ENCODE measurements at regions not wholly inside any gene's neighbourhood (a gene's known extent, or its start where the extent isn't known, plus 50 kb on each side); places are given as distances from the start of the nearest gene placed in this dataset.
"Not testable (repeated sequence)": the region's sequence is repeated elsewhere in the genome, so short reads cannot be mapped to it uniquely, and the experiment has no call there.

GRCh38 chr1:238690415-238690814 lies 696.0 kb upstream of the CHRM3 start:
- Mint-ChIP-seq H3K4me1 (ENCODE audit: low read depth) (no peaks in the 10 kb centered on the region), H3K27ac (ENCODE audit: unreplicated experiment) (no peak overlapping the region), H3K27me3 (ENCODE audit: low read depth) (no peaks in the 10 kb centered on the region), H3K36me3 (ENCODE audit: low read depth) (no peaks in the 10 kb centered on the region), H3K4me3 (ENCODE audit: unreplicated experiment) (no peak overlapping the region), H3K9me3 (ENCODE audit: low read depth) (peaks cover 7% of the 10 kb centered on the region)
- DNase-seq (ENCODE audit: low spot score), result no peak
- TF ChIP-seq CTCF (IDR thresholded peaks at IDR 0.05), result peak; percentile 63

- DNase-seq (ENCODE audit: low spot score), result peak; percentile 67
- not testable (repeated sequence) for H3K4me3 Mint-ChIP-seq (ENCODE audit: unreplicated experiment); H3K27me3 Mint-ChIP-seq (ENCODE audit: low read depth); H3K36me3 Mint-ChIP-seq (ENCODE audit: low read depth); H3K27ac Mint-ChIP-seq (ENCODE audit: unreplicated experiment)
- peaks cover 17% of the 10 kb centered on the region for H3K9me3 Mint-ChIP-seq (ENCODE audit: low read depth)
- H3K4me1 Mint-ChIP-seq (ENCODE audit: low read depth), result peaks cover 11% of the 10 kb centered on the region
These were observed 701.8 kb upstream of the CHRM3 start for GRCh38 chr1:238684576-238684975.

DNA sequence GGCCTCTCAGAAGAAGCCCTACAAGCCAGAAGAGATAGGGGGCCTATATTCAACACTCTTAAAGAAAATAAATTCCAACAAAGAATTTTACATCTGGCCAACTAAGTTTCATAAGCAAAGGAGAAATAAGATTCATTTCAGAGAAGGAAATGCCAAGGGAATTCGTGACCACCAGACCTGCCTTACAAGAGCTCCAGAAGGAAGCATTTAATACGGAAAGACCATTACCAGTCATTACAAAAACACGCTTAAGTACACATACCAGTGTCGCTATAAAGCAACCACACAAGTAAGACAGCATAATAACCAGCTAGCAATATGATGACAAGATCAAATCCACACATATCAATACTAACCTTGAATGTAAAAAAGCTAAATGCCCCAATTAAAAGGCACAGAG lies 704.9 kb upstream of the CHRM3 start:
- DNase-seq (ENCODE audit: low spot score), result no peak
- no peak for TF ChIP-seq CTCF (IDR thresholded peaks at IDR 0.05)

GRCh38 chr1:238681021-238681420 lies 705.3 kb upstream of the CHRM3 start:
- TF ChIP-seq CTCF (IDR thresholded peaks at IDR 0.05), result no peak
- no peaks in the 10 kb centered on the region for H3K27me3 Mint-ChIP-seq (ENCODE audit: low read depth)
- H3K4me1 Mint-ChIP-seq (ENCODE audit: low read depth), result peaks cover 12% of the 10 kb centered on the region
- H3K4me3 Mint-ChIP-seq (ENCODE audit: unreplicated experiment), result no peak overlapping the region
- H3K36me3 Mint-ChIP-seq (ENCODE audit: low read depth), result no peaks in the 10 kb centered on the region
- H3K9me3 Mint-ChIP-seq (ENCODE audit: low read depth), result peaks cover 14% of the 10 kb centered on the region
- H3K27ac Mint-ChIP-seq (ENCODE audit: unreplicated experiment), result peak overlapping the region; percentile 72
- DNase-seq (ENCODE audit: low spot score), result no peak

More for the DNA sequence above, 704.9 kb upstream of the CHRM3 start:
- peaks cover 11% of the 10 kb centered on the region for H3K4me1 Mint-ChIP-seq (ENCODE audit: low read depth)
- H3K27me3 Mint-ChIP-seq (ENCODE audit: low read depth), result no peaks in the 10 kb centered on the region
- H3K27ac Mint-ChIP-seq (ENCODE audit: unreplicated experiment), result peak overlapping the region; percentile 72
- no peak overlapping the region for H3K4me3 Mint-ChIP-seq (ENCODE audit: unreplicated experiment)
- no peaks in the 10 kb centered on the region for H3K36me3 Mint-ChIP-seq (ENCODE audit: low read depth)
- H3K9me3 Mint-ChIP-seq (ENCODE audit: low read depth), result peaks cover 14% of the 10 kb centered on the region

DNA sequence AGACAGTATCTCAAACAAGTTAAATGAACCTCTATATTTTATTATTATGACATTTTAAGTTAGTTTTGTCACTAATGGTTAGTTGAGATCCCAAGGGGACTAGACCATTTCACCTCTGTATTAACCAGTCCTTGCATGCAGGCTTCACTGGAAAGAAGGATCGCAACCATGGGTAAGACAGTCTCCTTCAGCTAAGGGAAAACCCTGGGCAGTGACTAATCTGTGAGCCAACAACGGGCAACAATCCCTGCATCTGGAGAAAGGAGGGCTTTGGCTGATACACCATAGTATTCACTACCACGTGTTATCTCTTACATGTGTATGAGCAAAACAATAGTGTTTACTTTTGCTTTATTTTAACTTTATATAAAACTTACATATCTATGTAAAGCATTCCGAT lies 708.8 kb upstream of the CHRM3 start:
- no peak for TF ChIP-seq CTCF (IDR thresholded peaks at IDR 0.05)
- Mint-ChIP-seq H3K4me1 (ENCODE audit: low read depth) (peaks cover 25% of the 10 kb centered on the region), H3K36me3 (ENCODE audit: low read depth) (no peaks in the 10 kb centered on the region), H3K9me3 (ENCODE audit: low read depth) (peaks cover 14% of the 10 kb centered on the region), H3K27ac (ENCODE audit: unreplicated experiment) (no peak overlapping the region), H3K4me3 (ENCODE audit: unreplicated experiment) (no peak overlapping the region), H3K27me3 (ENCODE audit: low read depth) (no peaks in the 10 kb centered on the region)
- no peak for DNase-seq (ENCODE audit: low spot score)

DNA sequence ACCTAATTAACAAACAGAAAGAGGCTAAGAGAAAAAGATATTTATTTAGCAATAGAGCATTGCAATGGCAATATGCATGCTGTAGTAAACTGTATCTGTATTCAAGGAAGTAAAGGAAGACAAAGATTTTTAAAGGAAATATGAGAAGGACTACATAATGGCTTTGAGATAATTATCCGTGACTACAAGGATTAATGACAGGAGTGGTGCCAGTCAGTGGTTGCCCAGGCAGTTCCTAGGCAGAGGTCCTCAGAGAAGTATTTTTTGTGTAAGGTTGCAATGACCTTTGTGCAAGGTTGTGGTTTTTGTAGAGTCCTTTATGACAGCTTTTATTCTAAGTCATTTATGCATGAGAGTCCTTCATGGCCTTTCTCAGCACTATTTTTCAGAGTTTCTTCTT lies 711.1 kb upstream of the CHRM3 start:
- H3K27ac Mint-ChIP-seq (ENCODE audit: unreplicated experiment), result no peak overlapping the region
- TF ChIP-seq CTCF (IDR thresholded peaks at IDR 0.05), result no peak
- peaks cover 21% of the 10 kb centered on the region for H3K4me1 Mint-ChIP-seq (ENCODE audit: low read depth)
- H3K9me3 Mint-ChIP-seq (ENCODE audit: low read depth), result no peaks in the 10 kb centered on the region
- no peaks in the 10 kb centered on the region for H3K36me3 Mint-ChIP-seq (ENCODE audit: low read depth)
- H3K27me3 Mint-ChIP-seq (ENCODE audit: low read depth), result no peaks in the 10 kb centered on the region
- no peak for DNase-seq (ENCODE audit: low spot score)
- H3K4me3 Mint-ChIP-seq (ENCODE audit: unreplicated experiment), result no peak overlapping the region

Data from chondrocyte (in vitro differentiated cells).